ENCODE measurements at regions not wholly inside any gene's neighbourhood (a gene's known extent, or its start where the extent isn't known, plus 50 kb on each side); places are given as distances from the start of the nearest gene placed in this dataset.
A peak's percentile ranks its signal among the peaks of the same experiment; 100 is the strongest.

- no peak for DNase-seq
Measured at GRCh38 chr3:18295171-18295920, 129.8 kb downstream of the SATB1 start.

GRCh38 chr3:18290157-18290556, 135.0 kb downstream of the SATB1 start:
- DNase-seq = no peak

- DNase-seq = peak; percentile 7
Measured at GRCh38 chr3:18288243-18288642, 136.9 kb downstream of the SATB1 start.

GRCh38 chr3:18284716-18285115, 140.4 kb downstream of the SATB1 start:
- DNase-seq = no peak

GRCh38 chr3:18283680-18284079, 141.5 kb downstream of the SATB1 start:
- DNase-seq = no peak

DNA sequence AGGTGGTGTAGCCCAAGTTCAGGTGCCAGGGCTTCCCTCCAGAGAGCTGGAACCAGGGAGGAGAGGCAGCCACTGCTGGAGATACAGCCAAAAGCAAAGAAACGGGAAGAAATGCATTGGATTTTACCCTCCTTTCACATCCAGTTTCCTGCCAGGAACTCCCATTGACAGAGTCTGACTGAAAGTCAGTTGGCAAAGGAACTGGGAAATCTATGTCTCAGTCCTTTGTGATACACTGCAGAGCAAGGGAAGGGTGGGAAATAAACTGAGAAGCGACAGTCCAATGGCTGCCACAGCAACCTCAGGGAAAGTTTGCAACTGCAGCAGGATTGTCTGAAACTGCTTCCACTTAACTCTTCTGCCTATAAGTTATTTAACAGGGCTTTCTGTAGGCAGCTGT, 142.6 kb downstream of the SATB1 start:
- DNase-seq = no peak

DNA sequence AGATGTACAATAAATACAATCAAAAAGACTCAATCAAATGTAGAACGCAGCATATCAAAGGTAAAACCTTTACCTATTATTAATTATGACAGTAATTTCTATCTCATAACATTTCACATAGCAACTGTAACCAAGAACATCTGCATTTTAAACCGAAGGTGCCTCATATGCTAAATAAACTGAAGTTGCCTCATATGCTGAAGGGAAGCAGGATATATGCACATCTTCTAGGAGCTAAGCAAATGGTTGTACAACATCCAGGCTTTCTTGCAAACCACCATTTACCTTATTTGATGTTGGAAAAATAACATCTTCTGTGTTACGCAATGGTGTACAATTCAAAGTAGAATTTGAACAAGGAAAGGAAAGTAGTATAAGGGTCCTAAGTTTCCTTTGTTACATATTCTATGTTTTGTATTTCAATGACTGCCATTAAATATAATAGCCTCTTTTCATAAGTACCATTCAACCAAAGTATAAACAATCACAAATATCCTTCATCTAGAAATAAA, 145.9 kb downstream of the SATB1 start:
- no peak for DNase-seq

- no peak for DNase-seq
Measured at GRCh38 chr3:18264853-18265252, 160.3 kb downstream of the SATB1 start.

DNA sequence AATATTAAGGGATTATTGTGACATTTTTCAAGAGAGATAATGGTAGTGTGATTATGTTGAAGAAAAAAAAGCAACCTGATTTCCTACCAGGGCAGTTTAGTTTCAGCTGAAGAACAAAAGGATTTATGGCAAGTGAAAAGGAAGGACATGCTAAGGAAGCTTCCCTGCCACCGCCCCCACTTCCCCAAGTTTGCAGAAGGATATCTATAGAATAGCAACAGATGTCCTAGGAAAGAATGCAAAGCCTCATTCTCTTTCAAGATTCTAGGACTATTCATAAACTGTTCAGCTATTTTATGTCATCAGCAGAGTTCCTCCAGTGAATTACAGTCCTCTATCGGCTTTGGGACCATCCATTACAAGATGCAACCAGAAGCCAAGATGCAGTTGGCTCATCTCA, 160.8 kb downstream of the SATB1 start:
- DNase-seq = no peak

- no peak for DNase-seq
Measured at GRCh38 chr3:18258492-18258891, 166.6 kb downstream of the SATB1 start.

DNA sequence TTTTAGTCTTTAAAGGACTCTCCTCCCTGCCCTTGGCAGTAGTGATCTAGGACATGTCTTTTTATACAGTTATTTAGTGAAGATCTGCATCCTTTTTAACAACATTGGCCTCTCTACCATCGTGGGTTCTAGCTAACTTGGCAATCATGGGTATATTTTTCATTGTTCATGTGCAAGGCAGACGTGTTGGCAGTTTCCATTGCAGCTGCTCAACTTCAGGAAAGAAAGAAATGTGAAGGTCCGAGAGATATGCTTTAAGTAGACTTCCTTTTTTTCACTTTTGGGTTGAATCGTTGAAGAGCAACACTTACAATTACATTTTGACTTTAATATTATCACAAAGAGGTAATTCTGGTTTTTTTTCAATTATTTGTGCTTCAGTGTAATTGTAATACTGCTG, 172.6 kb downstream of the SATB1 start:
- DNase-seq = no peak

- DNase-seq = no peak
Measured at GRCh38 chr3:18250991-18251390, 174.1 kb downstream of the SATB1 start.

DNA sequence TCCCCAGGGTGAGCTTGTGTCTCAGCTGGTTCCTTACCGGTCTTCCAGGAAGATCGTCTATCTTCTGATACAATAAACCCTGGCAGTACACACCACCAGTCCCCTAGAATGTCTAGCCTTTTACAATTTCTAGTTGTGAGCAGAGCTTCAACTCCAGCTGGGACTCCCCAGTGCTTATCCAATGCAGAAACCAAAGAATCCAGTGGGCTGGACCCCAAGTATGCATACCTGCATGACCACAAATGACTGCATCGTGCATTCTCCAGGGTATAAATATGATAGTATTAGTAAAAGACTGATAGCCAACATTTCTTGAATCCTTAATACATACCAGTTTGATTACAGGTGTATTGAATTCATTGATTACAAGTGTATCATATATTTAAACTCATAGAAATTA, 176.0 kb downstream of the SATB1 start:
- DNase-seq = no peak

DNA sequence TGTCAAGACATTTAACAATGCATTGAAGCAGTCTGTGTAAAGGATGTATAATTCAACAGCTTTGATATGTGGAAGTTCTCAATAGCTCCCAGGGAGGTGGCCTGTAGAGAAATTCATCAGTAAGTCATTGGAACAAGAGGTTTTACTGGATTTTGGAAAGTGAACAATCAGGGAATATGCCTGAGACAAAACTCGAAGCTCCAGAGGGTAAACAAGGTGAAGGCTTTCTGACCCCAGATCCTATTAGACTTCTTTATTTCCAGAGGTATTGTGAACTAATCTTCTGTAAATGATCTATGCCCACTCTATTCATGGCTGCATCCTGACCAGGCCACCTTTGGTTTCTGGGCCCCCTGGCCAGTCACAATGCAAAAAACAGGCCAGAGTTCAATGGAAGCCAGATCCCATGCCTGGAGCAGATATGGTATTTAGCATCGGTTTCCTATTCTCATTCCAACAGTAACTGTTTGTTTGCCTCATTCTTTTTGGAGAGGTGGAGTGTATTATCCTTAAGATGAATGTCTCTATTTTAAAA, 177.3 kb downstream of the SATB1 start:
- no peak for DNase-seq

DNA sequence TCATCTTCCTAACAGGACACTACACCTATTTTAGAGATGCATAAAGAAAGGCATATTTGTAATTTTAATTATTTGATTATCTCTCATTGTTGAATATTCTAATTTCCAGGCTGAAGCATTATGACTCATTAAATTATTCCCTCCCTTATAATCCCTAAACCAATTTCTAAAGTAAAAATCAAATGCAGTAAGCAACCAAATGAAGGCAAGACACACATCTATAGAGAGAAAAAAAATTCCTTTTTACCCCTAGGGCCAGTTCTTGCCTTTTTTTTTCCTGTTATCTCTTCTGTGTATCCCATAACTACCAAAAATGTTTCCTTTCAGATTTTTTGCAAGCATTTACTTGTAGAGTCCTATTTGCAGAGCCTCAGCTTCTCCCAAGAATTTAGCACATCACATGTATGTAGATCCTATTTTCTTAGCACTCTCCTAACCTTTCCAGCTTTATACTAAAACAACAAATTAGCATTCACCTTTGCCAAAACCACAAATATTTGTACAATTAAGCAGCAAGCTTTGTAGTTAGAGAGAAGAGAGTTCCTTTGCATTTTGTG, 177.9 kb downstream of the SATB1 start:
- DNase-seq = no peak

- DNase-seq = no peak
Measured at GRCh38 chr3:18246336-18247060, 178.6 kb downstream of the SATB1 start.

GRCh38 chr3:18245721-18246120, 179.4 kb downstream of the SATB1 start:
- no peak for DNase-seq

GRCh38 chr3:18241837-18242236, 183.3 kb downstream of the SATB1 start:
- DNase-seq = no peak

DNA sequence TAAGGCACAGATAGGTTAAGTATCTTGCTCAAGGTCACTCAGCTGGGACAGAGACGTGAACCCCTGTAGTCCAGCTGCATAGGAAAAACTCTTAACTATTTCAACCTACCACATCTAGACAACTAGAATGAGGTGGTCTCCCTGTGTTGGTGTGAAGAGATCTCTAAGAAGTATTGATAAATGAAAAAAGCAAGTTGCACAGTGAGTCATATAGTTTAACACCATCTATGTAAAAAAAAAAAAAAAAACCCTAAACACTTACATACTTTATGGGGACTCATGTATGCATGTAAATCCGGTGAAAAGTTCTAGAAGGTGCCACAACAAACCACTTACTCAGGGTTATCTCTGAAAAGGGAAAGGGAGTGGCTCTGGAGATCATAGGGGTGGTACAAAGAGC, 185.5 kb downstream of the SATB1 start:
- no peak for DNase-seq

DNA sequence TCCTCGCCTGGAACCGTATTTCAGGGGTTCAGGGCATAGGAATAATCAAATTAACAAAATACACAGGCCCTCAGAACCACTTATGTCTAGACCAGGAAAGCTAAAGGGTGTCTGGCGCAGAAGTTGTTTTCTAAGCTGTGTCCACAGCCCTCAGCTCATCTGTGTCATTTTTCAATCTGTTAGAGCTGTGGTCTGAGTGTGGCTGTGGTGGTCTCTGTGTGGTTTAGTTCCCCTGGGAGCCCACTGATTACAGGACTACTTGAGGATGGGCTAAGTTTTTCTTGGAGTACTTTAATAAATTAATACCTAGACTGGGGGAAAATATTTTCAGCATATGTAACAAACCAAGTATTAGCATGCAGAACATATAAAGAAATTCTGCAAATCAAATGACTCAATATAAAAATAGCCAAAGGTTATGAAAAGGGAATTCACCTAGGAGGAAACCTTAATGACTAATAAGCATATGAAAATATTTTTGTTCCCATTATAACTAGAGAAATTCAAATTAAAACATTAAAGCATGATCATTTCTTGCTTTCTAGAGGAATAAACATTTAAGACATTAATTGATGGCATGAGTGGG, 186.3 kb downstream of the SATB1 start:
- no peak for DNase-seq

DNA sequence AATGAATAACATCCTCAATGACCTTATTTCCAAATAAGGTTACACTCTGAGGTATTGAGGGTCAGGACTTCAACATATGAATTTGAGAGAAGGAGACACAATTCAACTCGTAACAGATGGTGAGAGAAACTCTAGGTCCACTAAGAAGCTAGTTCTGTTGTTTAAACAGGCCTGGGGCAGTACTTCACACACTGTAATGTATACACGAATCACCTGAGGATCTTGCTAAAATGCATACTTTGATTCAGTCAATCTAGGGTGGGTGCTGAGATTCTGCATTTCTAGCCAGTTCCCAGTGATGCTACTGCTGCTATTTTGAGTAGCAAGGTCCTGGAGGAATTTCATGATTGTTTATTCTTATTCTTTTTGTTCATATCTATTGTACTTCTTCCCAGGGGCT, 186.8 kb downstream of the SATB1 start:
- no peak for DNase-seq

DNA sequence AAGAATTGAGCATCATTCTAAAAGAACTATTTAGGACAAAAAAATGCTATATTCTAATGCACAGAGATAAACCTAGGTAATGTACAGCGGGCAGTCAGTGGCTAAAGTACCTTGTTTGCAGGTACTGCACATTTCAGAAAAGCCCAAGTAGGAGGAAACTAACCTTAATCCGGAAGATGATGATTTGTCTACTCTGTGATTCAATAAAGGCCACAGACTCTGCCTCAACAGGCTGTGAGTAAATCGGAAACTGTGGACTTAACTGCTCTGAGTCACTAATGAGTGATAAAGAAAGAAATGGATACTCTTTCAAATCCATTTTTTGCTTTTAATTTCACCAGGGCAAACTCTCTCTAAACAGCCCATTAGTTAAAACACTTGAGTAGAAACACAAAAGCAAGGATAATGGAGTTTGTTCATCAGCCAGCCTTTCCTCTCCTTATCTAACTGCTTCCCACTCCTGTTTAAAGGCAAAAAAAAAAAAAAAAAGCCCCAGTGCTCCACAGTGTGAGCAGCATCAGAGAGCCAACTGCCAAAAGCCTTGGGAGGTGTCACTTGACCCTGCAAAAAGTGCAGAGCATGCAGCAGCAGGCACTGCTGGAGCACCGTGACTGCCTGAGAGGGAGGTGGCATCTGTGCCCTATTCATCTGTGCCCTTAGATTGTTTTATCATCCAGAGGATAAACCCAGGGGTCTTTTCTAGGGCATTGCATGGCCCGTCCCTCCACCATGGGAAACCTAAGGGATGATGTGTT, 187.7 kb downstream of the SATB1 start:
- peak; percentile 28 for DNase-seq

GRCh38 chr3:18236726-18237125, 188.4 kb downstream of the SATB1 start:
- DNase-seq = no peak
